22Rv1 (cell line): ENCODE measurements at regions not wholly inside any gene's neighbourhood (a gene's known extent, or its start where the extent isn't known, plus 50 kb on each side); places are given as distances from the start of the nearest gene placed in this dataset.

Experiments
- CTCF ChIP-seq: fragments of 450-650 bp; IDR thresholded peaks from 2 replicates; pipeline ENCODE4 v1.5.1; 2017; ENCODE audit warnings: mild to moderate bottlenecking
- ZFX ChIP-seq: fragments of 450-650 bp; IDR thresholded peaks from 2 replicates; pipeline ENCODE4 v1.6.1; 2017; ENCODE audit warnings: antibody characterized with exemption, borderline replicate concordance

- TF ChIP-seq CTCF (no peak), ZFX (no peak)
These were observed 719.0 kb downstream of the TBC1D32 start for GRCh38 chr6:120615238-120615637.
